SK-N-SH treated with all-trans-retinoic acid at 6 μM for 48 hours (cell line): ENCODE measurements at regions not wholly inside any gene's neighbourhood (a gene's known extent, or its start where the extent isn't known, plus 50 kb on each side); places are given as distances from the start of the nearest gene placed in this dataset.

Experiments
- PATZ1 ChIP-seq: fragments of 250-450 bp; sonication (Bioruptor Pico); IDR thresholded peaks from 2 replicates; pipeline ENCODE4 v1.8.0; 2020; ENCODE audit warnings: mild to moderate bottlenecking, moderate library complexity, borderline replicate concordance
- POU6F1 ChIP-seq: fragments of 250-450 bp; sonication (Bioruptor Pico); IDR thresholded peaks from 2 replicates; pipeline ENCODE4 v1.8.0; 2021; ENCODE audit warnings: low read depth, mild to moderate bottlenecking, moderate library complexity, borderline replicate concordance
- TOX ChIP-seq: fragments of 250-450 bp; sonication (Bioruptor Pico); IDR thresholded peaks from 2 replicates; pipeline ENCODE4 v1.8.0; 2021; ENCODE audit warnings: mild to moderate bottlenecking, moderate library complexity, borderline replicate concordance

- TF ChIP-seq POU6F1 (CRISPR knock-in tag) (no peak), TOX (CRISPR knock-in tag) (no peak), PATZ1 (CRISPR knock-in tag) (no peak)
Observed at GRCh38 chr2:66794070-66794469, 359.1 kb downstream of the MEIS1 start.
